ENCODE measurements at regions not wholly inside any gene's neighbourhood (a gene's known extent, or its start where the extent isn't known, plus 50 kb on each side); places are given as distances from the start of the nearest gene placed in this dataset.

DNA sequence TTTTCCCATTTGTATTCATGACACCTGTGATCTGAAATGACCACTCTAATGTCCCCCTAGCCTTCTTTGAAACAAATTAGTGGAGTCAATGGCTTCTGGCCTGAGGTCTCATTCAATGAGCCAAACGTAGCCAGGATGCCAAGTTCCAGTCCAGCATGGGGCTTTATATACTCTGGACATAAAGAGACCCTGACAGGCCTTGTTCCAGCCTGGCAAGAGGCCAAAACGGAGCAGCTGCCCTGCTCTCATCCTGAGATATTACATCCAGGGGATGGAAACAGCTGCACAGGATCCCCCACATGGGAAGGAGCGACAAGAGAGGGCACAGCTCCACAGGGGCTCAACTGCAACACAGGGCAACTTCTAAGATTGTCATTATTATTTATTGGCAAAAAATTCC is 437.8 kb downstream of the CDH26 start:
- ATAC-seq (no peak), DNase-seq (ENCODE audit: low read depth in 1 of 2, low spot score in 1 of 2) (no peak), FAIRE-seq (no peak)
- CTCF ChIA-PET, result no interaction called here
- no peak overlapping the region for H3K4me2 ChIP-seq
- 5% methylated on average over 2 of the region's 3 CpGs for WGBS (ENCODE audit: missing lambda C conversion rate)
- POLR2A ChIA-PET, result no interaction called here
- H3K27ac ChIP-seq, result no peak overlapping the region
- no peak overlapping the region for H3K4me3 ChIP-seq
- H3K4me1 ChIP-seq, result no peaks in the 10 kb centered on the region
- H3K9me3 ChIP-seq, result no peaks in the 10 kb centered on the region
- TF ChIP-seq CBX2 (IDR thresholded peaks at IDR 0.05; ENCODE audit: borderline replicate concordance, low read depth) (no peak), FOSL2 (IDR thresholded peaks at IDR 0.05) (no peak), FOSL2 (CRISPR knock-in tag; IDR thresholded peaks at IDR 0.05) (no peak)

DNA sequence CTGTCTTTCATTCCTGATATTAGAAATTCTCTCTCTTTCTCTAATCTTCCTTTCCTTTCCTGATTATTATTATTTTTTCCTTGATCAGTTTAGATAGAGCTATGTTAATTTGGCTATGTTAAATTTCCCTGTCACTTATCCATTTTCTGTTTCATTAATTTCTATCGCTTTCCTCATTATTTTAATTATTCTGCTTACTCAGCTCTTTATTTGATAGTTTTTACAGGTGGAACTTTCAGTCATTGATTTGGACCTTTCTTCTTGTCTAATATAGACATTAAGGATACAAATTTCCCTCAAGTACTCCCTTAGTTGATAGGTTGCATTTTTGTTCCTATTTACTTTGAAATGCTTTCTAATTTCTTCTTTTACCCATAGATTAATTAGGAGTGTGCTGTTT is 442.3 kb downstream of the CDH26 start:
- TF ChIP-seq RCOR1 (IDR thresholded peaks at IDR 0.05; ENCODE audit: low read depth, low read length) (no peak), MAFK (IDR thresholded peaks at IDR 0.05; ENCODE audit: partially characterized antibody) (peak; percentile 91), MAZ (IDR thresholded peaks at IDR 0.05; ENCODE audit: borderline replicate concordance, low read depth, low read length) (no peak), KDM1A (IDR thresholded peaks at IDR 0.05; ENCODE audit: low read depth) (no peak)
- no peak overlapping the region for H3K4me3 ChIP-seq
- ChIA-PET CTCF (no interaction called here), POLR2A (no interaction called here)
- ATAC-seq (no peak), FAIRE-seq (no peak), DNase-seq (ENCODE audit: low read depth in 1 of 2, low spot score in 1 of 2) (no peak)
- no peak overlapping the region for H3K4me2 ChIP-seq
- 82% methylated on average over 1 of the region's 1 CpG for WGBS (ENCODE audit: missing lambda C conversion rate)
- no peaks in the 10 kb centered on the region for H3K4me1 ChIP-seq
- H3K27ac ChIP-seq, result no peak overlapping the region
- H3K9me3 ChIP-seq, result no peaks in the 10 kb centered on the region

DNA sequence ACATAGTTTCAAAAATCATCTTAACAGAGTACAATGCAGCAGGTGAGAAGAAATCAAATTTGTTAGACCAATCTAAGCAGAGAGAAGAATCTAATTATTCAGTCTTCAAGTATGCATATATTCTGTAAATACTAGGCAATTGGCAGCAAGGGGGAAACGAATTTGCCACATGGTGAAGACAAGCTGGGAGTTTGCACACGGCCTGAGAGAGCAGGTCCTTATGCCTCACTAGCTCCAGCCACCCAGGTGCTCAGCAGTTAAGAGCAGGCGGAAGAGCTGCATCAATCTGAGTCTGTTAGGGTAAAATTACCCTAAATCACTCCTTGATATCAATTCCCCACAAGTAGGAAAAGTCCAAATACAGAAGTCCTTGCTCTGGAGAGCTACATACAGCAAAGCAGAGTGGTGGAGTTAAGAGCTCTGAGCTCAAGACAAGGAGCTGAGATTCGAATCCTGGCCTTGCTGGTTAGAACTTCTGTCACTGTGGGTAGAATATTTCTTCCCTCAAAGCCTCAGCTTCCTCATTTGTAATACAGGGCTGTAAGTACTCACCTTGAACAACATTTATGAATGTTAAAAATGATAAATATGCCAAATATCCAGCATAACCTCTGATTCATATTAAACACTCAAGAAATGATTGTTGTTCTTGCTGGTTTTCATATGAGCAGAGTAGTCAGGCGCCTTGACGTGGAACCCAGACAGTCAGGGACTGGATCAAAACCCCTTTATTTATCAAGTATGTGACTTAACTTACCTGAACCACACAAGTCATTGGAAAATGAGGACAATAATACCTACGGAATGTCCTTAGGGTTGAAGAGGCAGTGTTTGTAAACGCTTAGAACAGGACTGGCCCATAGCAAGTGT is 444.2 kb downstream of the CDH26 start:
- Histone ChIP-seq H3K4me2 (no peak overlapping the region), H3K4me1 (no peaks in the 10 kb centered on the region), H3K27ac (no peak overlapping the region), H3K4me3 (no peak overlapping the region), H3K9me3 (no peaks in the 10 kb centered on the region)
- FAIRE-seq, result no peak
- ChIA-PET CTCF (interaction anchor here (0.6 to 1.2 kb wide), 3 partner anchors 26 to 237 kb away, joined by 3 read pairs; no protein-coding TSS in a partner anchor), POLR2A (no interaction called here)
- ATAC-seq, result no peak
- no peak for DNase-seq (ENCODE audit: low read depth in 1 of 2, low spot score in 1 of 2)
- WGBS (ENCODE audit: missing lambda C conversion rate), result 6% methylated on average over 8 of the region's 8 CpGs
- TF ChIP-seq, protein P1, sequence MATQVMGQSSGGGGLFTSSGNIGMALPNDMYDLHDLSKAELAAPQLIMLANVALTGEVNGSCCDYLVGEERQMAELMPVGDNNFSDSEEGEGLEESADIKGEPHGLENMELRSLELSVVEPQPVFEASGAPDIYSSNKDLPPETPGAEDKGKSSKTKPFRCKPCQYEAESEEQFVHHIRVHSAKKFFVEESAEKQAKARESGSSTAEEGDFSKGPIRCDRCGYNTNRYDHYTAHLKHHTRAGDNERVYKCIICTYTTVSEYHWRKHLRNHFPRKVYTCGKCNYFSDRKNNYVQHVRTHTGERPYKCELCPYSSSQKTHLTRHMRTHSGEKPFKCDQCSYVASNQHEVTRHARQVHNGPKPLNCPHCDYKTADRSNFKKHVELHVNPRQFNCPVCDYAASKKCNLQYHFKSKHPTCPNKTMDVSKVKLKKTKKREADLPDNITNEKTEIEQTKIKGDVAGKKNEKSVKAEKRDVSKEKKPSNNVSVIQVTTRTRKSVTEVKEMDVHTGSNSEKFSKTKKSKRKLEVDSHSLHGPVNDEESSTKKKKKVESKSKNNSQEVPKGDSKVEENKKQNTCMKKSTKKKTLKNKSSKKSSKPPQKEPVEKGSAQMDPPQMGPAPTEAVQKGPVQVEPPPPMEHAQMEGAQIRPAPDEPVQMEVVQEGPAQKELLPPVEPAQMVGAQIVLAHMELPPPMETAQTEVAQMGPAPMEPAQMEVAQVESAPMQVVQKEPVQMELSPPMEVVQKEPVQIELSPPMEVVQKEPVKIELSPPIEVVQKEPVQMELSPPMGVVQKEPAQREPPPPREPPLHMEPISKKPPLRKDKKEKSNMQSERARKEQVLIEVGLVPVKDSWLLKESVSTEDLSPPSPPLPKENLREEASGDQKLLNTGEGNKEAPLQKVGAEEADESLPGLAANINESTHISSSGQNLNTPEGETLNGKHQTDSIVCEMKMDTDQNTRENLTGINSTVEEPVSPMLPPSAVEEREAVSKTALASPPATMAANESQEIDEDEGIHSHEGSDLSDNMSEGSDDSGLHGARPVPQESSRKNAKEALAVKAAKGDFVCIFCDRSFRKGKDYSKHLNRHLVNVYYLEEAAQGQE (IDR thresholded peaks at IDR 0.05), result no peak
- no peak for TF ChIP-seq FOSL2 (IDR thresholded peaks at IDR 0.05)
- TF ChIP-seq FOSL2 (CRISPR knock-in tag; IDR thresholded peaks at IDR 0.05), result no peak
- no peak for TF ChIP-seq ZNF302 (CRISPR knock-in tag; IDR thresholded peaks at IDR 0.05)
- no peak for TF ChIP-seq TFCP2L1 (CRISPR knock-in tag; IDR thresholded peaks at IDR 0.05)
- no peak for TF ChIP-seq NPAS2 (CRISPR knock-in tag; IDR thresholded peaks at IDR 0.05; ENCODE audit: borderline replicate concordance)
- TF ChIP-seq MAFK (IDR thresholded peaks at IDR 0.05; ENCODE audit: partially characterized antibody), result no peak
- TF ChIP-seq GATA3 (IDR thresholded peaks at IDR 0.05; ENCODE audit: borderline replicate concordance), result no peak
- no peak for TF ChIP-seq RCOR1 (IDR thresholded peaks at IDR 0.05; ENCODE audit: low read depth, low read length)
- TF ChIP-seq RAD21 (conservative IDR thresholded peaks at IDR 0.05 in 1 of 2, IDR thresholded peaks at IDR 0.05 in 1 of 2), result no peak
- TF ChIP-seq HOXA7 (CRISPR knock-in tag; IDR thresholded peaks at IDR 0.05), result no peak
- TF ChIP-seq, protein P2, sequence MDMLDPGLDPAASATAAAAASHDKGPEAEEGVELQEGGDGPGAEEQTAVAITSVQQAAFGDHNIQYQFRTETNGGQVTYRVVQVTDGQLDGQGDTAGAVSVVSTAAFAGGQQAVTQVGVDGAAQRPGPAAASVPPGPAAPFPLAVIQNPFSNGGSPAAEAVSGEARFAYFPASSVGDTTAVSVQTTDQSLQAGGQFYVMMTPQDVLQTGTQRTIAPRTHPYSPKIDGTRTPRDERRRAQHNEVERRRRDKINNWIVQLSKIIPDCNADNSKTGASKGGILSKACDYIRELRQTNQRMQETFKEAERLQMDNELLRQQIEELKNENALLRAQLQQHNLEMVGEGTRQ (IDR thresholded peaks at IDR 0.05), result no peak
- TF ChIP-seq, protein P3, sequence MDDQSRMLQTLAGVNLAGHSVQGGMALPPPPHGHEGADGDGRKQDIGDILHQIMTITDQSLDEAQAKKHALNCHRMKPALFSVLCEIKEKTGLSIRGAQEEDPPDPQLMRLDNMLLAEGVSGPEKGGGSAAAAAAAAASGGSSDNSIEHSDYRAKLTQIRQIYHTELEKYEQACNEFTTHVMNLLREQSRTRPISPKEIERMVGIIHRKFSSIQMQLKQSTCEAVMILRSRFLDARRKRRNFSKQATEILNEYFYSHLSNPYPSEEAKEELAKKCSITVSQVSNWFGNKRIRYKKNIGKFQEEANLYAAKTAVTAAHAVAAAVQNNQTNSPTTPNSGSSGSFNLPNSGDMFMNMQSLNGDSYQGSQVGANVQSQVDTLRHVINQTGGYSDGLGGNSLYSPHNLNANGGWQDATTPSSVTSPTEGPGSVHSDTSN (IDR thresholded peaks at IDR 0.05), result no peak
- no peak for TF ChIP-seq SREBF2 (IDR thresholded peaks at IDR 0.05)
- TF ChIP-seq HOXB5 (CRISPR knock-in tag; IDR thresholded peaks at IDR 0.05), result no peak
- TF ChIP-seq MYC (IDR thresholded peaks at IDR 0.05; ENCODE audit: borderline replicate concordance, low read length), result no peak
- TF ChIP-seq, protein P4, sequence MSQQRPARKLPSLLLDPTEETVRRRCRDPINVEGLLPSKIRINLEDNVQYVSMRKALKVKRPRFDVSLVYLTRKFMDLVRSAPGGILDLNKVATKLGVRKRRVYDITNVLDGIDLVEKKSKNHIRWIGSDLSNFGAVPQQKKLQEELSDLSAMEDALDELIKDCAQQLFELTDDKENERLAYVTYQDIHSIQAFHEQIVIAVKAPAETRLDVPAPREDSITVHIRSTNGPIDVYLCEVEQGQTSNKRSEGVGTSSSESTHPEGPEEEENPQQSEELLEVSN (IDR thresholded peaks at IDR 0.05; ENCODE audit: borderline replicate concordance, low read depth), result no peak
- TF ChIP-seq EHMT2 (IDR thresholded peaks at IDR 0.05; ENCODE audit: low read depth), result no peak
- TF ChIP-seq PHF8 (IDR thresholded peaks at IDR 0.05; ENCODE audit: borderline replicate concordance, low read depth), result no peak
